Heart left ventricle (tissue), 16 donors: ENCODE measurements at regions not wholly inside any gene's neighbourhood (a gene's known extent, or its start where the extent isn't known, plus 50 kb on each side); places are given as distances from the start of the nearest gene placed in this dataset.

ENCODE experiments used
- ATAC-seq, 4 donors: fragments of 200-7000 bp; cut with Tn5 transposase; one replicate each; pipeline ENCODE4 v1.9.1; 2020 to 2022; ENCODE audit warnings: moderate library complexity in 4 of 4, mild to moderate bottlenecking in 3 of 4, moderate number of reproducible peaks in 1 of 4
- DNase-seq, 5 donors: peaks; one replicate each; pipeline ENCODE4 v3.0.0-alpha.2; 2020
- H3K27ac ChIP-seq, 12 donors: fragments of 200-600 bp; sonication (generic) in 4 of 12; one replicate each; pipeline versions ENCODE4 v1.5.0 to v1.8.0; 2016 to 2022; ENCODE audit warnings: mild to moderate bottlenecking in 2 of 12
- H3K27me3 ChIP-seq, 9 donors: fragments of 200-600 bp; sonication (generic) in 2 of 9; one replicate each; pipeline versions ENCODE4 v1.5.1 to v1.8.0; 2016 to 2022; ENCODE audit warnings: mild to moderate bottlenecking in 3 of 9
- H3K36me3 ChIP-seq, 9 donors: fragments of 200-600 bp; sonication (generic) in 2 of 9; one replicate each; pipeline versions ENCODE4 v1.5.0 to v1.8.0; 2018 to 2022; ENCODE audit warnings: mild to moderate bottlenecking in 2 of 9
- H3K4me1 ChIP-seq, 12 donors: fragments of 200-600 bp; sonication (generic) in 4 of 12; one replicate each; pipeline versions ENCODE4 v1.5.0 to v1.8.0; 2016 to 2022; ENCODE audit warnings: mild to moderate bottlenecking in 3 of 12
- H3K4me3 ChIP-seq, 12 donors: fragments of 200-600 bp; sonication (generic) in 4 of 12; one replicate each; pipeline versions ENCODE4 v1.5.0 to v1.8.0; 2017 to 2022; ENCODE audit warnings: mild to moderate bottlenecking in 9 of 12, moderate library complexity in 4 of 12
- H3K9me3 ChIP-seq, 12 donors: fragments of 200-600 bp; sonication (generic) in 4 of 12; one replicate each; pipeline versions ENCODE4 v1.5.0 to v1.8.0; 2016 to 2022; ENCODE audit warnings: mild to moderate bottlenecking in 1 of 12
- POLR2A ChIP-seq, 2 donors: fragments of 450-650 bp; IDR thresholded peaks; one replicate each; pipeline ENCODE4 v1.6.1; 2017; ENCODE audit warnings: antibody characterized with exemption in 2 of 2, mild to moderate bottlenecking in 2 of 2, moderate library complexity in 2 of 2
- WGBS, 4 donors: extraction: QIAGEN DNeasy Blood & Tissue Kit in 2 of 4; methylation state at CpG; one replicate each; pipeline versions ENCODE4 v1.1.5 to v1.1.7; 2013 to 2018; 5-methylcytosine and 5-hydroxymethylcytosine counted together
- intact Hi-C, 10 donors: fragments of 100-400 bp; cut with DNase I; formaldehyde crosslinking; loops; one replicate each; pipeline versions ENCODE4 v1.11.1 to v1.14.2; 2022
- TF ChIP-seq, protein P1 (sequence below), 12 donors: fragments of 200-600 bp; sonication (generic) in 4 of 12; IDR thresholded peaks; one replicate each; pipeline versions ENCODE4 v1.5.0 to v1.8.0; 2018 to 2022; ENCODE audit warnings: antibody characterized with exemption in 12 of 12, mild to moderate bottlenecking in 5 of 12
- donor health status: ischemic (EF 13 %, LVEDD 7.1; RV severe dilation, severe dysfunction).
- donor health status: healthy with polysubstance abuse.
- donor health status: DM: no; HTN: yes; CAD: no.
- donor health status: DM: no; HTN: no; CAD: no.
- donor health status: ischemic (EF 25% LVEDD 6.9; RV normal size, moderate dysfunction).
- donor health status: ischemic (EF 25% LVEDD 5.7; RV mildly dilated, moderate dysfunction).
- donor health status: healthy.
- donor health status: DM: yes; HTN: yes; CAD: no.
- donor health status: ischemic (EF 35%, LVEDD 5.7; RV mildly dilated, moderate dysfunction).
- donor health status: nonischemic (EF 11% LVEDD 7.7; RV severe dilation, severe dysfunction).
- donor health status: DM: yes; HTN: yes; CAD: no.
- donor health status: PGD.
- donor health status: ischemic (EF 29% LVEDD 5.4; RV normal size, mild dysfunction).
- donor health status: nonischemic (EF 23%, LVEDD 6.1; RV moderate dilation, normal function).

DNA sequence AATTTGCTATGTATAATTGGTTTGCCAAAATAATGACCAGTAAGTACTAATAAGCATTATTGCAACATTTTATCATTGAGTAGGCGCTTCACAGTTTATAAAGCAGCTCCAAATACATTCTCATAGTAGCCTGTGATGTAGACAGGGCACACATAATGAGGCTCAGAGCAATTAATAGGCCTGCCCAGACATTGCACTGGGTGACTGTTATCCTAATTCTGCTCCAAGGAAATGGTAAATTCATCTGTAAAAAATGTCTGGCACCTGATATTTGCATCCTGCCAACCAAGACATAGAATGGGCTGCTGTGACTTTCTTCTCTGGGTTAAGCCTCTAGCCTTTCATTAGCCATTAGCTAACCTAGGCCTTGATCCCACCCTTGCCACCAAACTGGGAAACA is 97.6 kb downstream of the SEM1 start:
- Histone ChIP-seq H3K9me3 (peaks cover 0 to 37% (median 5%) of the 10 kb centered on the region in 12 donors), H3K4me1 (no peaks in the 10 kb centered on the region), H3K27me3 (no peaks in the 10 kb centered on the region), H3K36me3 (no peaks in the 10 kb centered on the region), H3K4me3 (no peak overlapping the region), H3K27ac (no peak overlapping the region)
- 86 to 95% (median 93%) methylated on average over 1 of the region's 1 CpG for WGBS, 4 donors
- ATAC-seq, result no peak
- TF ChIP-seq, protein P1, sequence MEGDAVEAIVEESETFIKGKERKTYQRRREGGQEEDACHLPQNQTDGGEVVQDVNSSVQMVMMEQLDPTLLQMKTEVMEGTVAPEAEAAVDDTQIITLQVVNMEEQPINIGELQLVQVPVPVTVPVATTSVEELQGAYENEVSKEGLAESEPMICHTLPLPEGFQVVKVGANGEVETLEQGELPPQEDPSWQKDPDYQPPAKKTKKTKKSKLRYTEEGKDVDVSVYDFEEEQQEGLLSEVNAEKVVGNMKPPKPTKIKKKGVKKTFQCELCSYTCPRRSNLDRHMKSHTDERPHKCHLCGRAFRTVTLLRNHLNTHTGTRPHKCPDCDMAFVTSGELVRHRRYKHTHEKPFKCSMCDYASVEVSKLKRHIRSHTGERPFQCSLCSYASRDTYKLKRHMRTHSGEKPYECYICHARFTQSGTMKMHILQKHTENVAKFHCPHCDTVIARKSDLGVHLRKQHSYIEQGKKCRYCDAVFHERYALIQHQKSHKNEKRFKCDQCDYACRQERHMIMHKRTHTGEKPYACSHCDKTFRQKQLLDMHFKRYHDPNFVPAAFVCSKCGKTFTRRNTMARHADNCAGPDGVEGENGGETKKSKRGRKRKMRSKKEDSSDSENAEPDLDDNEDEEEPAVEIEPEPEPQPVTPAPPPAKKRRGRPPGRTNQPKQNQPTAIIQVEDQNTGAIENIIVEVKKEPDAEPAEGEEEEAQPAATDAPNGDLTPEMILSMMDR (IDR thresholded peaks at IDR 0.05), result no peak
- no peak for TF ChIP-seq POLR2A (IDR thresholded peaks at IDR 0.05)
- no peak for DNase-seq
- intact Hi-C loops, result no loop called here

DNA sequence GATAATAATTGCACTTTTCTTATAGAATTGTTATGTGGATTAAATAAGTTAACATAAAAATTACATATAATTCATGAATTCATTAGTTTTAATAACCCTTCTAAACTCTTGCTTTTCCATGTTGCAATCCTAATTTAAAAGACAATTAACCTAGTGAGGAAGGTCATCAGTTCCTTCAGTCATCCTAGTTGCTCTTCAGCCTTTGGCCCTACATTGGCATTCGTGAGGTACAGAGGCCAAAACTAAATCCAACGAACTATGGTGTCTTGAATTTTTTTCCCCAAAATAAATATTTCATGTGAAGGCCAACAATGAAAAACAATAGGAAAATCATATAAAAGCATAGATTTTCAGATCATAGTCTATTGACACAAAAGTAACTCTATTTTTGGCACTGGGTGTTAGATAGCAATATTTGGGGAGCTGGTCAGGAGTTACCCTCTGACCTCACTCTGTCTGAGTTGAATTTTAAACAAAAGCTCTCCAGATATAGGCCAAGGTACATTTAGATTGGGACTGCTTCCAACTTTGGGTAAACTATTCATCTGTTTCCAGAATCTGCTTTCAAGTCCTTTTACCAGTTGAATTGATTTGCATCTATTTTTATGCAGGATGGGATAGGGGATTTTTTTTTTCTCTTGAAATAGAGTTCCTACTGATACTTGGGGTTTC is 104.5 kb downstream of the SEM1 start:
- Histone ChIP-seq H3K27me3 (no peaks in the 10 kb centered on the region), H3K36me3 (no peaks in the 10 kb centered on the region), H3K9me3 (no peaks in the 10 kb centered on the region), H3K4me3 (no peak overlapping the region), H3K27ac (no peak overlapping the region), H3K4me1 (no peaks in the 10 kb centered on the region)
- no peak for DNase-seq
- 83 to 91% (median 87%) methylated on average over 2 of the region's 2 CpGs for WGBS, 4 donors
- TF ChIP-seq POLR2A (IDR thresholded peaks at IDR 0.05), result no peak
- intact Hi-C loops, result no loop called here
- ATAC-seq, result no peak

DNA sequence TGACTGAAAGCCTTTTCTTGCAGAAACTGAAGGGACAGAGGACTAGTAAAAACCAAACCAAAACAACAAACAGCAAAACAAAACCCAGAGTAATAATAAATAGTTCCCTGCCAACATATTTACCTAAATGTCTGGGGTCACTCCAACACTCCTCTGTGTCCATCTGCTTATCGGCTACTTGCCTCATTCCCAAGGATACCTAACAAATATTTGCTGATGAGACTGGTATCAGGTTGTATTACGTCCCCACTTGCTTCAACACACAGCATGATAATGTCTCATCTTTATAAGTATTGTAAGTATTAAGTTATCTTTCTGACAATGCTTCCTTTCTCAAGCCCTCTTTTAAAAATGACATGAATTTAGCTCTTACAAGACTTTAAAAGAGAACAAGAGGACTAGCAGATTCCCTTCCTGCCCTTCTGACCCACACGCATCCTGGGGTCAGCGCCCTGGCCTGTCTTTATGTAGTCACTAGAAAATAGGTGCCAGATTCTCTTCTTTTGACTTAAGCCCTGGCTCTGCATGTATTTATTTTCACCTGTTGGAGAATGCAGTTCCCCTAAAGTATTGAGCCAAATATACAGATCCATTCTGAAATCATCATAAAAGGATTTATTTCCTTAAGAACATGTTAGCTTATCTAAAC is 110.2 kb downstream of the SEM1 start:
- intact Hi-C loops, result no loop called here
- 32 to 52% (median 37%) methylated on average over 4 of the region's 4 CpGs for WGBS, 4 donors
- H3K4me1 ChIP-seq, result peaks cover 0 to 5% (median 0%) of the 10 kb centered on the region in 12 donors
- H3K27ac ChIP-seq, result no peak overlapping the region
- no peak overlapping the region for H3K4me3 ChIP-seq
- H3K9me3 ChIP-seq, result no peaks in the 10 kb centered on the region
- no peaks in the 10 kb centered on the region for H3K36me3 ChIP-seq
- H3K27me3 ChIP-seq, result no peaks in the 10 kb centered on the region
- DNase-seq, result no peak
- ATAC-seq, result no peak
- TF ChIP-seq, protein P1 (IDR thresholded peaks at IDR 0.05), result no peak
- TF ChIP-seq POLR2A (IDR thresholded peaks at IDR 0.05), result no peak

DNA sequence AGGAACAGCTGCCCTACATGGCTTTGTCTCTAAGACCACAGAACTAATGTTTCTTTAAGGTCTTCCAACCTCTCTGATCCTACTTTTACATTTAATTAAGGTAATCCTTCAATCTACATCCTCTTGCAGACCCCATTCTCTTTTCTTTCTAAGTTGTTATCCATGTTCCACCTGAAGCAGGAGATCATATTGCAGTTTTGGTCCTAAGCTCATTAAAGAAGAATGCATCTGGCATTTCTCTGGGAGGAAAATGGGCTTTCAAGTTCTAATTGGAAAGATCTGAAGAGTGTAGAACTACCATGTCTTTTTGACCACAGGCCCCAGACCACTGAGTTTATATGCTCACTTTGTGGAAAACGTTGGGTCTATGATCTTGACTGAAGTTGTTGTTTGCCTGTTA is 111.2 kb downstream of the SEM1 start:
- 67 to 89% (median 85%) methylated on average over 1 of the region's 1 CpG for WGBS, 4 donors
- intact Hi-C loops, result no loop called here

More for the DNA sequence above, 111.2 kb downstream of the SEM1 start:
- Histone ChIP-seq H3K27ac (no peak overlapping the region), H3K4me3 (no peak overlapping the region), H3K4me1 (peaks cover 0 to 5% (median 0%) of the 10 kb centered on the region in 12 donors), H3K27me3 (no peaks in the 10 kb centered on the region), H3K9me3 (no peaks in the 10 kb centered on the region), H3K36me3 (no peaks in the 10 kb centered on the region)
- ATAC-seq, result no peak
- no peak for TF ChIP-seq POLR2A (IDR thresholded peaks at IDR 0.05)
- TF ChIP-seq, protein P1 (IDR thresholded peaks at IDR 0.05), result no peak
- no peak for DNase-seq
